Loucy (cell line): ENCODE measurements at regions not wholly inside any gene's neighbourhood (a gene's known extent, or its start where the extent isn't known, plus 50 kb on each side); places are given as distances from the start of the nearest gene placed in this dataset.

ENCODE experiments used
- H2AFZ ChIP-seq: fragments of 200-600 bp; sonication (generic); 2 replicates; pipeline ENCODE4 v1.6.0; 2016; ENCODE audit warnings: antibody characterized with exemption, mild to moderate bottlenecking, low read length, moderate library complexity
- H3F3A ChIP-seq: fragments of 200-600 bp; 2 replicates; pipeline ENCODE4 v1.6.0; 2016; ENCODE audit warnings: antibody characterized with exemption, low read depth, mild to moderate bottlenecking
- H3K27me3 ChIP-seq: fragments of 200-600 bp; sonication (generic); 2 replicates; pipeline ENCODE4 v1.6.1; 2014; ENCODE audit warnings: low read length, mild to moderate bottlenecking; ENCODE audit not compliant: insufficient read depth, poor library complexity, severe bottlenecking
- H3K36me3 ChIP-seq: fragments of 200-600 bp; sonication (generic); 2 replicates; pipeline ENCODE4 v1.6.1; 2016; ENCODE audit warnings: low read length; ENCODE audit not compliant: insufficient read depth
- H3K4me1 ChIP-seq: fragments of 200-600 bp; sonication (generic); 2 replicates; pipeline ENCODE4 v1.5.1; 2014; ENCODE audit warnings: low read length, mild to moderate bottlenecking; ENCODE audit not compliant: insufficient read depth, poor library complexity, severe bottlenecking
- H3K4me2 ChIP-seq: fragments of 200-600 bp; sonication (generic); 2 replicates; pipeline ENCODE4 v1.6.0; 2014; ENCODE audit warnings: antibody characterized with exemption, low read length, low read depth, mild to moderate bottlenecking; ENCODE audit not compliant: poor library complexity, severe bottlenecking
- H3K4me3 ChIP-seq: fragments of 200-600 bp; sonication (generic); 2 replicates; pipeline ENCODE4 v1.5.1; 2014; ENCODE audit warnings: low read length, mild to moderate bottlenecking, mixed read lengths; ENCODE audit not compliant: poor library complexity, severe bottlenecking
- H3K79me2 ChIP-seq: fragments of 200-600 bp; sonication (generic); 2 replicates; pipeline ENCODE4 v1.6.1; 2014; ENCODE audit warnings: low read length; ENCODE audit not compliant: insufficient read depth
- H3K9ac ChIP-seq: fragments of 200-600 bp; sonication (generic); 2 replicates; pipeline ENCODE4 v1.6.0; 2014; ENCODE audit warnings: mild to moderate bottlenecking, low read depth, low read length, moderate library complexity; ENCODE audit not compliant: poor library complexity, severe bottlenecking
- H3K9me2 ChIP-seq: fragments of 200-600 bp; sonication (generic); replicated peaks from 2 replicates; pipeline ENCODE4 v1.6.1; 2016; ENCODE audit warnings: low read depth, low read length, mixed read lengths
- H3K9me3 ChIP-seq: fragments of 200-600 bp; sonication (generic); 2 replicates; pipeline ENCODE4 v1.6.1; 2014; ENCODE audit warnings: mild to moderate bottlenecking, antibody characterized with exemption, low read length, low read depth; ENCODE audit not compliant: insufficient read depth
- H4K20me1 ChIP-seq: fragments of 200-600 bp; sonication (generic); 2 replicates; pipeline ENCODE4 v1.6.0; 2014; ENCODE audit warnings: antibody characterized with exemption, low read length, mild to moderate bottlenecking; ENCODE audit not compliant: insufficient read depth, poor library complexity, severe bottlenecking
- EZH2phosphoT487 ChIP-seq: fragments of 200-600 bp; IDR thresholded peaks from 2 replicates; pipeline ENCODE4 v1.6.1; 2018; ENCODE audit warnings: antibody characterized with exemption, mild to moderate bottlenecking, moderate library complexity, borderline replicate concordance
- TF ChIP-seq, protein P1 (sequence below): fragments of 200-600 bp; sonication (generic); conservative IDR thresholded peaks from 2 replicates; pipeline ENCODE4 v1.5.1; 2014; ENCODE audit warnings: mild to moderate bottlenecking, antibody characterized with exemption, low read length

GRCh38 chr13:50720861-50721671, 122.4 kb downstream of the DLEU7 start:
- Histone ChIP-seq H3F3A (no peaks in the 10 kb centered on the region), H2AFZ (no peak overlapping the region), H3K9me2 (no peaks in the 10 kb centered on the region), H4K20me1 (no peaks in the 10 kb centered on the region), H3K27me3 (no peaks in the 10 kb centered on the region), H3K79me2 (no peaks in the 10 kb centered on the region), H3K9me3 (no peaks in the 10 kb centered on the region), H3K9ac (no peak overlapping the region), H3K4me1 (peaks cover 4% of the 10 kb centered on the region), H3K4me2 (no peak overlapping the region), H3K4me3 (no peak overlapping the region), H3K36me3 (no peaks in the 10 kb centered on the region)
- no peak for TF ChIP-seq EZH2phosphoT487
- TF ChIP-seq, protein P1, sequence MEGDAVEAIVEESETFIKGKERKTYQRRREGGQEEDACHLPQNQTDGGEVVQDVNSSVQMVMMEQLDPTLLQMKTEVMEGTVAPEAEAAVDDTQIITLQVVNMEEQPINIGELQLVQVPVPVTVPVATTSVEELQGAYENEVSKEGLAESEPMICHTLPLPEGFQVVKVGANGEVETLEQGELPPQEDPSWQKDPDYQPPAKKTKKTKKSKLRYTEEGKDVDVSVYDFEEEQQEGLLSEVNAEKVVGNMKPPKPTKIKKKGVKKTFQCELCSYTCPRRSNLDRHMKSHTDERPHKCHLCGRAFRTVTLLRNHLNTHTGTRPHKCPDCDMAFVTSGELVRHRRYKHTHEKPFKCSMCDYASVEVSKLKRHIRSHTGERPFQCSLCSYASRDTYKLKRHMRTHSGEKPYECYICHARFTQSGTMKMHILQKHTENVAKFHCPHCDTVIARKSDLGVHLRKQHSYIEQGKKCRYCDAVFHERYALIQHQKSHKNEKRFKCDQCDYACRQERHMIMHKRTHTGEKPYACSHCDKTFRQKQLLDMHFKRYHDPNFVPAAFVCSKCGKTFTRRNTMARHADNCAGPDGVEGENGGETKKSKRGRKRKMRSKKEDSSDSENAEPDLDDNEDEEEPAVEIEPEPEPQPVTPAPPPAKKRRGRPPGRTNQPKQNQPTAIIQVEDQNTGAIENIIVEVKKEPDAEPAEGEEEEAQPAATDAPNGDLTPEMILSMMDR, result no peak

- H3K27me3 ChIP-seq, result no peaks in the 10 kb centered on the region
- no peak overlapping the region for H2AFZ ChIP-seq
- H3K36me3 ChIP-seq, result no peaks in the 10 kb centered on the region
- no peaks in the 10 kb centered on the region for H4K20me1 ChIP-seq
- H3K4me1 ChIP-seq, result peaks cover 3% of the 10 kb centered on the region
- no peak overlapping the region for H3K9ac ChIP-seq
- H3K9me2 ChIP-seq, result no peaks in the 10 kb centered on the region
- H3K4me2 ChIP-seq, result no peak overlapping the region
- no peaks in the 10 kb centered on the region for H3F3A ChIP-seq
- no peak for TF ChIP-seq EZH2phosphoT487
- TF ChIP-seq, protein P1, result no peak
- H3K9me3 ChIP-seq, result no peaks in the 10 kb centered on the region
- H3K4me3 ChIP-seq, result no peak overlapping the region
- no peaks in the 10 kb centered on the region for H3K79me2 ChIP-seq
Observed at GRCh38 chr13:50721672-50721992, 121.9 kb downstream of the DLEU7 start.

DNA sequence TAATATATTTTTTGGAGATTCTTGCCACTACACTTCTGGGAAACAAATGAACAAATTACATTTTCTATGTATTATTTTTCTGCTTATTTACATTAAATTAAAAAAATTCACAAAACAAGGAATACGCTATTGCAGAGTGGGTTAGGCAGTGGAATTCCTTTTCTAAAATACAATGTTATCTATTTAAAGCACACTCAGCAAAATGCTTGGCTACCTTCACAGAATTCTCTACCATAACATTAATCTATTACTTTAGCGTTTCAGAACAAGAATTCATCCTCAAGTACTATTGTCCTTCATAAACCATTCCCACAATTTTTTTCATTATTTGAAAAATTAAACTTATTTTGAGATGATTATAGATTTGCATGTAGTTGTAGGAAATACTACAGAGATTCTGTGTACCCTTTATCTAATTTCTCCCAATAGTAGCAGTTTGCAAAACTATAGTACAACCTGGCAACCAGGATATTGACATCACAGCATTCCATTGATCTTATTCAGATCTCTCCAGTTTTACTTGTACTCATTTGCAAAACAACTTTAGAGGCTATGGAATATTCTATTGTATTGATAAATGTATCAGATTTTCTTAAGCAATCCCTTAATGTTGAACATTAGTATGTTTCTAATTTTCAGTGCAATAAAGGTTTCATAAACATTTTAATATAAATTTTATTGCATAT, 120.9 kb downstream of the DLEU7 start:
- no peaks in the 10 kb centered on the region for H3K36me3 ChIP-seq
- no peak for TF ChIP-seq EZH2phosphoT487
- TF ChIP-seq, protein P1, result no peak
- no peak overlapping the region for H3K9ac ChIP-seq
- no peaks in the 10 kb centered on the region for H3F3A ChIP-seq
- H3K9me3 ChIP-seq, result no peaks in the 10 kb centered on the region
- H3K27me3 ChIP-seq, result no peaks in the 10 kb centered on the region
- H3K79me2 ChIP-seq, result no peaks in the 10 kb centered on the region
- H3K9me2 ChIP-seq, result no peaks in the 10 kb centered on the region
- no peak overlapping the region for H3K4me2 ChIP-seq
- H3K4me1 ChIP-seq, result peaks cover 6% of the 10 kb centered on the region
- no peak overlapping the region for H2AFZ ChIP-seq
- no peaks in the 10 kb centered on the region for H4K20me1 ChIP-seq
- H3K4me3 ChIP-seq, result no peak overlapping the region
